Ovary (tissue), 7 donors: ENCODE measurements at regions not wholly inside any gene's neighbourhood (a gene's known extent, or its start where the extent isn't known, plus 50 kb on each side); places are given as distances from the start of the nearest gene placed in this dataset.

Experiments used
- DNase-seq, 5 donors: peaks; one replicate each; pipeline ENCODE4 v3.0.0-alpha.2; 2019 to 2020
- H3K27ac ChIP-seq, 2 donors: fragments of 200-600 bp; one replicate each; pipeline versions ENCODE4 v1.5.1 to v1.8.0; 2019 to 2022
- H3K27me3 ChIP-seq: fragments of 200-600 bp; one replicate; pipeline ENCODE4 v1.8.0; 2022
- H3K36me3 ChIP-seq: fragments of 200-600 bp; sonication (generic); one replicate; pipeline ENCODE4 v1.5.1; 2019
- H3K4me1 ChIP-seq: one replicate; pipeline ENCODE4 v1.8.1; 2013; ENCODE audit warnings: mild to moderate bottlenecking, moderate library complexity; ENCODE audit not compliant: insufficient read depth
- H3K4me3 ChIP-seq: fragments of 200-600 bp; sonication (generic); one replicate; pipeline ENCODE4 v1.5.1; 2017
- H3K9me3 ChIP-seq, 2 donors: fragments of 200-600 bp in 1 of 2; sonication (generic) in 1 of 2; one replicate each; pipeline versions ENCODE4 v1.5.1 to v1.8.1; 2013 to 2019; ENCODE audit warnings: mild to moderate bottlenecking in 1 of 2, moderate library complexity in 1 of 2
- CTCF ChIP-seq, 3 donors: fragments of 450-650 bp in 2 of 3; fragments of 200-600 bp in 1 of 3; IDR thresholded peaks; one replicate each; pipeline versions ENCODE4 v1.5.1 to v1.8.0; 2016 to 2022; ENCODE audit warnings: antibody characterized with exemption in 3 of 3, mild to moderate bottlenecking in 1 of 3
- EP300 ChIP-seq: sonication (generic); formaldehyde crosslinking; IDR thresholded peaks from one replicate; pipeline ENCODE4 v1.6.1; 2017; ENCODE audit warnings: antibody characterized with exemption
- POLR2A ChIP-seq: fragments of 450-650 bp; IDR thresholded peaks from one replicate; pipeline ENCODE4 v1.6.1; 2017; ENCODE audit warnings: antibody characterized with exemption, mild to moderate bottlenecking, moderate library complexity
- WGBS, 3 donors: extraction: QIAGEN DNeasy Blood & Tissue Kit in 1 of 3; methylation state at CpG; one replicate each; pipeline versions ENCODE4 v1.1.5 to v1.1.7; 2013 to 2017; 5-methylcytosine and 5-hydroxymethylcytosine counted together
- intact Hi-C, 4 donors: fragments of 100-400 bp; cut with DNase I; formaldehyde crosslinking; loops; one replicate each; pipeline versions ENCODE4 v1.11.0 to v1.15.1; 2022 to 2023
- donor health status: DM: no; HTN: no; CAD: no; lungs with moderate emphysema.
- donor health status: DM: no; HTN: no; CAD: no.
- donor health status: Bipolar disorder and iron deficiency.
- donor health status: DM: no; HTN: no; CAD: no.
- donor health status: DM: yes; HTN: yes; CAD: no.

- DNase-seq: no peak
- TF ChIP-seq EP300 (no peak), POLR2A (no peak), CTCF (IDR thresholded peaks at IDR 0.05) (no peak)
- peaks cover 2% of the 10 kb centered on the region for H3K27me3 ChIP-seq
- no peaks in the 10 kb centered on the region for H3K9me3 ChIP-seq
- no peak overlapping the region for H3K4me3 ChIP-seq
- H3K27ac ChIP-seq: no peak overlapping the region
- H3K4me1 ChIP-seq: no peaks in the 10 kb centered on the region
- no peaks in the 10 kb centered on the region for H3K36me3 ChIP-seq
- intact Hi-C loops: no loop called here
- 24 to 36% (median 24%) methylated on average over 1 of the region's 1 CpG for WGBS, 3 donors
These were observed 543.8 kb upstream of the DIAPH2 start for GRCh38 chrX:96140796-96141195.

GRCh38 chrX:96147681-96148080 lies 537.0 kb upstream of the DIAPH2 start:
- H3K36me3 ChIP-seq: no peaks in the 10 kb centered on the region
- TF ChIP-seq EP300: no peak
- TF ChIP-seq CTCF (IDR thresholded peaks at IDR 0.05): no peak
- no peak for TF ChIP-seq POLR2A
- no peak for DNase-seq
- intact Hi-C loops: no loop called here
- no peaks in the 10 kb centered on the region for H3K27me3 ChIP-seq
- no peak overlapping the region for H3K4me3 ChIP-seq
- H3K4me1 ChIP-seq: no peaks in the 10 kb centered on the region
- peak overlapping the region in 1 of 2 donors; percentile 10 for H3K27ac ChIP-seq
- no peaks in the 10 kb centered on the region for H3K9me3 ChIP-seq

GRCh38 chrX:96170626-96171025 lies 514.0 kb upstream of the DIAPH2 start:
- TF ChIP-seq POLR2A: no peak
- TF ChIP-seq EP300: no peak
- no peak for TF ChIP-seq CTCF (IDR thresholded peaks at IDR 0.05)
- WGBS, 3 donors: 60 to 81% (median 61%) methylated on average over 1 of the region's 1 CpG
- Histone ChIP-seq H3K27me3 (no peaks in the 10 kb centered on the region), H3K9me3 (no peaks in the 10 kb centered on the region), H3K4me1 (no peaks in the 10 kb centered on the region), H3K4me3 (no peak overlapping the region), H3K27ac (no peak overlapping the region), H3K36me3 (no peaks in the 10 kb centered on the region)
- no peak for DNase-seq
- intact Hi-C loops: no loop called here

GRCh38 chrX:96176921-96177320 lies 507.7 kb upstream of the DIAPH2 start:
- no peak for TF ChIP-seq CTCF (IDR thresholded peaks at IDR 0.05)
- TF ChIP-seq EP300: no peak
- TF ChIP-seq POLR2A: no peak
- intact Hi-C loops: no loop called here
- no peak overlapping the region for H3K4me3 ChIP-seq
- no peaks in the 10 kb centered on the region for H3K4me1 ChIP-seq
- no peaks in the 10 kb centered on the region for H3K36me3 ChIP-seq
- no peak overlapping the region for H3K27ac ChIP-seq
- DNase-seq: no peak
- no peaks in the 10 kb centered on the region for H3K27me3 ChIP-seq
- H3K9me3 ChIP-seq: no peaks in the 10 kb centered on the region
- 54 to 67% (median 64%) methylated on average over 3 of the region's 3 CpGs for WGBS, 3 donors

GRCh38 chrX:96181605-96182004 lies 503.0 kb upstream of the DIAPH2 start:
- intact Hi-C loops: no loop called here
- WGBS, 3 donors: 67 to 78% (median 77%) methylated on average over 4 of the region's 4 CpGs
- H3K4me3 ChIP-seq: no peak overlapping the region
- TF ChIP-seq EP300: no peak
- no peak for TF ChIP-seq POLR2A
- no peak for TF ChIP-seq CTCF (IDR thresholded peaks at IDR 0.05)
- no peak for DNase-seq
- H3K9me3 ChIP-seq: no peaks in the 10 kb centered on the region
- H3K27ac ChIP-seq: no peak overlapping the region
- H3K4me1 ChIP-seq: no peaks in the 10 kb centered on the region
- H3K36me3 ChIP-seq: no peaks in the 10 kb centered on the region
- H3K27me3 ChIP-seq: no peaks in the 10 kb centered on the region
